ENCODE measurements at regions not wholly inside any gene's neighbourhood (a gene's known extent, or its start where the extent isn't known, plus 50 kb on each side); places are given as distances from the start of the nearest gene placed in this dataset.

GRCh38 chr2:6748406-6749067 is 117.2 kb downstream of the CMPK2 start:
- Histone ChIP-seq H3K27me3 (ENCODE audit: control insufficient read depth in 3 of 3, insufficient read depth in 3 of 3, low read length in 3 of 3) (no peaks in the 10 kb centered on the region), H3K9me3 (ENCODE audit: control insufficient read depth in 3 of 3, low read length in 3 of 3) (no peaks in the 10 kb centered on the region), H3K27ac (ENCODE audit: low read depth, low read length) (no peak overlapping the region), H3K4me3 (ENCODE audit: low read length in 3 of 3) (no peak overlapping the region), H3K4me1 (ENCODE audit: control insufficient read depth in 3 of 3, insufficient read depth in 3 of 3, low read length in 3 of 3) (peaks cover 0 to 6% (median 0%) of the 10 kb centered on the region in 3 donors), H3K9ac (ENCODE audit: low read depth in 1 of 3, low read length in 3 of 3) (no peak overlapping the region), H3K36me3 (ENCODE audit: control insufficient read depth in 3 of 3, insufficient read depth in 3 of 3, low read length in 3 of 3) (no peaks in the 10 kb centered on the region)

- Histone ChIP-seq H3K9me3 (ENCODE audit: control insufficient read depth in 3 of 3, low read length in 3 of 3) (no peaks in the 10 kb centered on the region), H3K36me3 (ENCODE audit: control insufficient read depth in 3 of 3, insufficient read depth in 3 of 3, low read length in 3 of 3) (no peaks in the 10 kb centered on the region), H3K9ac (ENCODE audit: low read depth in 1 of 3, low read length in 3 of 3) (no peak overlapping the region), H3K27ac (ENCODE audit: low read depth, low read length) (no peak overlapping the region), H3K4me3 (ENCODE audit: low read length in 3 of 3) (no peak overlapping the region), H3K27me3 (ENCODE audit: control insufficient read depth in 3 of 3, insufficient read depth in 3 of 3, low read length in 3 of 3) (no peaks in the 10 kb centered on the region), H3K4me1 (ENCODE audit: control insufficient read depth in 3 of 3, insufficient read depth in 3 of 3, low read length in 3 of 3) (peaks cover 0 to 6% (median 0%) of the 10 kb centered on the region in 3 donors)
These were observed 115.7 kb downstream of the CMPK2 start for GRCh38 chr2:6749962-6750361.

- Histone ChIP-seq H3K9me3 (ENCODE audit: control insufficient read depth in 3 of 3, low read length in 3 of 3) (no peaks in the 10 kb centered on the region), H3K4me3 (ENCODE audit: low read length in 3 of 3) (no peak overlapping the region), H3K36me3 (ENCODE audit: control insufficient read depth in 3 of 3, insufficient read depth in 3 of 3, low read length in 3 of 3) (no peaks in the 10 kb centered on the region), H3K4me1 (ENCODE audit: control insufficient read depth in 3 of 3, insufficient read depth in 3 of 3, low read length in 3 of 3) (peaks cover 0 to 6% (median 0%) of the 10 kb centered on the region in 3 donors), H3K9ac (ENCODE audit: low read depth in 1 of 3, low read length in 3 of 3) (no peak overlapping the region), H3K27me3 (ENCODE audit: control insufficient read depth in 3 of 3, insufficient read depth in 3 of 3, low read length in 3 of 3) (no peaks in the 10 kb centered on the region), H3K27ac (ENCODE audit: low read depth, low read length) (no peak overlapping the region)
These were observed 115.1 kb downstream of the CMPK2 start for GRCh38 chr2:6750411-6751158.

- Histone ChIP-seq H3K36me3 (ENCODE audit: control insufficient read depth in 3 of 3, insufficient read depth in 3 of 3, low read length in 3 of 3) (no peaks in the 10 kb centered on the region), H3K9ac (ENCODE audit: low read depth in 1 of 3, low read length in 3 of 3) (no peak overlapping the region), H3K27ac (ENCODE audit: low read depth, low read length) (no peak overlapping the region), H3K4me3 (ENCODE audit: low read length in 3 of 3) (no peak overlapping the region), H3K27me3 (ENCODE audit: control insufficient read depth in 3 of 3, insufficient read depth in 3 of 3, low read length in 3 of 3) (no peaks in the 10 kb centered on the region), H3K4me1 (ENCODE audit: control insufficient read depth in 3 of 3, insufficient read depth in 3 of 3, low read length in 3 of 3) (peaks cover 0 to 6% (median 0%) of the 10 kb centered on the region in 3 donors), H3K9me3 (ENCODE audit: control insufficient read depth in 3 of 3, low read length in 3 of 3) (no peaks in the 10 kb centered on the region)
These were observed 111.3 kb downstream of the CMPK2 start for GRCh38 chr2:6754419-6754818.

GRCh38 chr2:6755456-6755855 is 110.3 kb downstream of the CMPK2 start:
- Histone ChIP-seq H3K4me1 (ENCODE audit: control insufficient read depth in 3 of 3, insufficient read depth in 3 of 3, low read length in 3 of 3) (no peaks in the 10 kb centered on the region), H3K9ac (ENCODE audit: low read depth in 1 of 3, low read length in 3 of 3) (no peak overlapping the region), H3K36me3 (ENCODE audit: control insufficient read depth in 3 of 3, insufficient read depth in 3 of 3, low read length in 3 of 3) (no peaks in the 10 kb centered on the region), H3K27ac (ENCODE audit: low read depth, low read length) (no peak overlapping the region), H3K4me3 (ENCODE audit: low read length in 3 of 3) (no peak overlapping the region), H3K27me3 (ENCODE audit: control insufficient read depth in 3 of 3, insufficient read depth in 3 of 3, low read length in 3 of 3) (peaks cover 0 to 3% (median 0%) of the 10 kb centered on the region in 3 donors), H3K9me3 (ENCODE audit: control insufficient read depth in 3 of 3, low read length in 3 of 3) (no peaks in the 10 kb centered on the region)

GRCh38 chr2:6757215-6757614 is 108.5 kb downstream of the CMPK2 start:
- Histone ChIP-seq H3K27me3 (ENCODE audit: control insufficient read depth in 3 of 3, insufficient read depth in 3 of 3, low read length in 3 of 3) (peaks cover 0 to 3% (median 0%) of the 10 kb centered on the region in 3 donors), H3K27ac (ENCODE audit: low read depth, low read length) (no peak overlapping the region), H3K9me3 (ENCODE audit: control insufficient read depth in 3 of 3, low read length in 3 of 3) (no peaks in the 10 kb centered on the region), H3K36me3 (ENCODE audit: control insufficient read depth in 3 of 3, insufficient read depth in 3 of 3, low read length in 3 of 3) (no peaks in the 10 kb centered on the region), H3K4me3 (ENCODE audit: low read length in 3 of 3) (no peak overlapping the region), H3K4me1 (ENCODE audit: control insufficient read depth in 3 of 3, insufficient read depth in 3 of 3, low read length in 3 of 3) (no peaks in the 10 kb centered on the region), H3K9ac (ENCODE audit: low read depth in 1 of 3, low read length in 3 of 3) (no peak overlapping the region)

- no peaks in the 10 kb centered on the region for H3K4me1 ChIP-seq (ENCODE audit: control insufficient read depth in 3 of 3, insufficient read depth in 3 of 3, low read length in 3 of 3)
- H3K36me3 ChIP-seq (ENCODE audit: control insufficient read depth in 3 of 3, insufficient read depth in 3 of 3, low read length in 3 of 3) = no peaks in the 10 kb centered on the region
- no peaks in the 10 kb centered on the region for H3K9me3 ChIP-seq (ENCODE audit: control insufficient read depth in 3 of 3, low read length in 3 of 3)
- H3K27me3 ChIP-seq (ENCODE audit: control insufficient read depth in 3 of 3, insufficient read depth in 3 of 3, low read length in 3 of 3) = peaks cover 0 to 3% (median 0%) of the 10 kb centered on the region in 3 donors
- no peak overlapping the region for H3K4me3 ChIP-seq (ENCODE audit: low read length in 3 of 3)
- no peak overlapping the region for H3K27ac ChIP-seq (ENCODE audit: low read depth, low read length)
- H3K9ac ChIP-seq (ENCODE audit: low read depth in 1 of 3, low read length in 3 of 3) = no peak overlapping the region
These were observed 106.0 kb downstream of the CMPK2 start for GRCh38 chr2:6759689-6760088.

GRCh38 chr2:6760132-6760531 is 105.6 kb downstream of the CMPK2 start:
- H3K36me3 ChIP-seq (ENCODE audit: control insufficient read depth in 3 of 3, insufficient read depth in 3 of 3, low read length in 3 of 3) = no peaks in the 10 kb centered on the region
- no peak overlapping the region for H3K27ac ChIP-seq (ENCODE audit: low read depth, low read length)
- no peaks in the 10 kb centered on the region for H3K9me3 ChIP-seq (ENCODE audit: control insufficient read depth in 3 of 3, low read length in 3 of 3)
- H3K27me3 ChIP-seq (ENCODE audit: control insufficient read depth in 3 of 3, insufficient read depth in 3 of 3, low read length in 3 of 3) = peaks cover 0 to 3% (median 0%) of the 10 kb centered on the region in 3 donors
- no peak overlapping the region for H3K4me3 ChIP-seq (ENCODE audit: low read length in 3 of 3)
- no peaks in the 10 kb centered on the region for H3K4me1 ChIP-seq (ENCODE audit: control insufficient read depth in 3 of 3, insufficient read depth in 3 of 3, low read length in 3 of 3)
- no peak overlapping the region for H3K9ac ChIP-seq (ENCODE audit: low read depth in 1 of 3, low read length in 3 of 3)

GRCh38 chr2:6764968-6765723 is 100.6 kb downstream of the CMPK2 start:
- Histone ChIP-seq H3K9me3 (ENCODE audit: control insufficient read depth in 3 of 3, low read length in 3 of 3) (no peaks in the 10 kb centered on the region), H3K36me3 (ENCODE audit: control insufficient read depth in 3 of 3, insufficient read depth in 3 of 3, low read length in 3 of 3) (no peaks in the 10 kb centered on the region), H3K4me1 (ENCODE audit: control insufficient read depth in 3 of 3, insufficient read depth in 3 of 3, low read length in 3 of 3) (no peaks in the 10 kb centered on the region), H3K27ac (ENCODE audit: low read depth, low read length) (no peak overlapping the region), H3K9ac (ENCODE audit: low read depth in 1 of 3, low read length in 3 of 3) (no peak overlapping the region), H3K27me3 (ENCODE audit: control insufficient read depth in 3 of 3, insufficient read depth in 3 of 3, low read length in 3 of 3) (peaks cover 0 to under 1% (median 0%) of the 10 kb centered on the region in 3 donors), H3K4me3 (ENCODE audit: low read length in 3 of 3) (no peak overlapping the region)

- no peak overlapping the region for H3K4me3 ChIP-seq (ENCODE audit: low read length in 3 of 3)
- no peak overlapping the region for H3K9ac ChIP-seq (ENCODE audit: low read depth in 1 of 3, low read length in 3 of 3)
- no peaks in the 10 kb centered on the region for H3K9me3 ChIP-seq (ENCODE audit: control insufficient read depth in 3 of 3, low read length in 3 of 3)
- no peak overlapping the region for H3K27ac ChIP-seq (ENCODE audit: low read depth, low read length)
- H3K36me3 ChIP-seq (ENCODE audit: control insufficient read depth in 3 of 3, insufficient read depth in 3 of 3, low read length in 3 of 3) = no peaks in the 10 kb centered on the region
- H3K27me3 ChIP-seq (ENCODE audit: control insufficient read depth in 3 of 3, insufficient read depth in 3 of 3, low read length in 3 of 3) = peaks cover 0 to 9% (median 0%) of the 10 kb centered on the region in 3 donors
- H3K4me1 ChIP-seq (ENCODE audit: control insufficient read depth in 3 of 3, insufficient read depth in 3 of 3, low read length in 3 of 3) = no peaks in the 10 kb centered on the region
These were observed 96.4 kb downstream of the CMPK2 start for GRCh38 chr2:6769346-6769745.

All from skeletal muscle tissue (tissue), 3 donors.